GM19193 (cell line): ENCODE measurements at regions not wholly inside any gene's neighbourhood (a gene's known extent, or its start where the extent isn't known, plus 50 kb on each side); places are given as distances from the start of the nearest gene placed in this dataset.

Experiments used
- POLR2A ChIP-seq: IDR thresholded peaks from 4 replicates; pipeline ENCODE4 v1.6.1; 2011; ENCODE audit not compliant: insufficient read depth, insufficient read length; ENCODE audit errors: extremely low read depth

DNA sequence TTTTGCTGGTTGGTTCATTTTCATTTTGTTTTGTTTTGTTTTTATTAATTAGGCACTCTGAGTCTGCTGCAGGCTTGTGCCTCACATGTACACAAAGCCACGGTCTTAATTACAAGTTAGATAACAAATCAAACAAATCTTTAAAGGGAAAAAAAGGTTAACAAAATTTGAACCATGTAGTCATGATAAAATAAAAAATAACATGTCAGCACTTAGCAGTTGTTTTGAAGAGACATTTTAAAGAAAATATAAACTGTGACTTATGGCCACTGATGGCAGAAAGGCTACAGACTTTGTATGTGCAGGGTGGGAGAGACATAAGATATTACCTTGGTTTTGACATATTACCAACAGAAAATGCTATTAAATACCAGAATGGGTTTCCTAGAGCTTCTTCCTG is 1035.4 kb downstream of the TUSC7 start:
- no peak for TF ChIP-seq POLR2A

DNA sequence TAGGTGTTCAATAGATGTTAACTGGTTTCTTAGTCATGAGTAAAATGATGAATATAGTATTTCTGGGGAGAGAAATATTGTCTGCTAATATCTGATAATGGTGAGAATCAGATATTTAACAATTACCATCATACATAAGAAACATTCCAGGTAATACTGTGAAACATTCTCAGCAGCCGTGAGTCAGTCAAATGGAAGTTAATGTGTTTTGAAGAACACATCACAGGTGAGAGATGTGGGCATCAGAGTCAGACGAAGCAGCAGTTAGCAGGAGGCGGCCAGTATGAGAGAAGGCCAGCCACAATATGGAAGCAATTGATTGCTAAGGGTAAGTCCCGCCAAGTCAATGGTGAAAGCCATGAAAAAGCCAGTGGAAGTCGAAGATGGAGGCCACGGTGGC is 1035.9 kb downstream of the TUSC7 start:
- no peak for TF ChIP-seq POLR2A

DNA sequence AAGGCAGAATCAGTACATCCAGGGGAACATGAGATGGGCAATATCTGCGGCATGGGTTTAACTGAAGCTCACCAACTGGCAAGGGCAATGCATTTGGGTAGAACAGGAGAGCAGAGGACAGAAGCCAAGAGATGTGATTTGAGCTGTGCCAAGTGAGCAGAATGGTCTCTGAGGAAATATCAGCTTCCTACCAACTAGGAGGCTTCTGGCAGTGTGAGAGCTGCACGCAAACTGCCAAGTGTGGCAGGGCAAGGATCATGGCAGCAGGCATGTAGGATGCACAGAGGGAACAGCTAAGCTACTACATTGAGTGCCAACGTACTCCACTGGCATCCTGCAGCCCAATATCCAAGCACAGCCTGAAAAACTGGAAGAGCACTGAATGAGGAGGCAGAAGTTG is 1036.5 kb downstream of the TUSC7 start:
- no peak for TF ChIP-seq POLR2A

DNA sequence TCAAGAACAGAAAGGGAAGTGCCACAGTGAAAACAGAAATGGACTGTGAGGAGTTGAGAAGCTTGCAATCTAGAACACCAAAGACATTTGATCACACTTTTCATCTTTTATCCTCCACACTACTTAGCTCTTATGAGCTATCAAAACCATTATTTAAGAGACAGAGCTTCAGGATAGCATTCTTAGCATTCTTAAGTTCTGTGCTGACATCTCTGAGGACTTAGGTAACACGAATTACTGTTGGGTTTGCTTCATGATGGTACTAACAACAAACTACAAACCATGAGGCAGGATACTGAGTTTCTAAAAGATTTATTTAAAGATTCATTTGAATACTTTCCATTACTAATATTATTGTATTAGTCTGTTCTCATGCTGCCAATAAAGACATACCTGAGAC is 1038.6 kb downstream of the TUSC7 start:
- TF ChIP-seq POLR2A = no peak

DNA sequence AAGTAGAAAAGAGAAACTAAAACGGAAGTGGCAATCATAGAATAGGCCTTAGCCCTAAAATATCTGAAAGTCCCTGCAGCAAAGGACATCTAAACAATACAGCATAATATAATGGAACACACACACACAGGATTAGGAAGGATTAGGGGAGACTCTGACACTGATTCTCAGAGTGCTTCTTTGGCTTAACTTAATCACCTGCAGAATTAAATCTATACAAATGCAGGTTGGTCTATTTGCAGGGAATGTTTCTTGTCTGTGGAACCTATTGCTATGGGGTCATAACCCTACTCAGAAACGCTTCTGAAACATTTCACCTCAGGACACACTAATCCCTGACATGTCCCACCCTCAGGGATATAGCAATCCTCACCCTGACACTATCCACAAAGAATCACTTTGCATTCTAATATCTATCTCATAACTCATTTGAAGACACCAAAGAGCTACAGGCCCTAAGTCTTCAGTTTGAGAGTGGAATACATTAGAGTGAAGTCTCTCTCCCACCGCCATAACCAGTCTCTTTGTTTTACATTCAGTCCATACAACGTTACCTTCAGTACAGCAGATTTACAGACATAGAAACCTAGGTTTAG is 1041.2 kb downstream of the TUSC7 start:
- no peak for TF ChIP-seq POLR2A

DNA sequence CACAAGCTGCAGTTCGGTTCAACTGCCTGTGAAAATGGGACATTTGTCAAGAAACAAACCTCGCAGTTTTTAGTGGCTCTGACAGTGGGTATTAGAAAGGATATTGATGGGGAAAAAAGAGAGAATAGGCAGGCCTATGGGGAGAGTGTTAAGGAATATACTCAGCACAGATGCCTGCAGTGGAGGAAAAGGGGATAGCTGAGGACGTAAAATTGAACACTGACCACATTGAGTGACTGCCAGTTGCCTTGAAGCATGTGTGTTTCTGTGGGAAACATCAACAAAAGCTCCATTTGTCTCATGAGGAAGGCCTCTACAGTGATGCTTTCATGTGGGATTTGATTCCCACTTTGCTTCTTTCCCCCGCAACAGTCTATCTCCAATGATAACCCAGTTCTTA is 1042.1 kb downstream of the TUSC7 start:
- TF ChIP-seq POLR2A = no peak

DNA sequence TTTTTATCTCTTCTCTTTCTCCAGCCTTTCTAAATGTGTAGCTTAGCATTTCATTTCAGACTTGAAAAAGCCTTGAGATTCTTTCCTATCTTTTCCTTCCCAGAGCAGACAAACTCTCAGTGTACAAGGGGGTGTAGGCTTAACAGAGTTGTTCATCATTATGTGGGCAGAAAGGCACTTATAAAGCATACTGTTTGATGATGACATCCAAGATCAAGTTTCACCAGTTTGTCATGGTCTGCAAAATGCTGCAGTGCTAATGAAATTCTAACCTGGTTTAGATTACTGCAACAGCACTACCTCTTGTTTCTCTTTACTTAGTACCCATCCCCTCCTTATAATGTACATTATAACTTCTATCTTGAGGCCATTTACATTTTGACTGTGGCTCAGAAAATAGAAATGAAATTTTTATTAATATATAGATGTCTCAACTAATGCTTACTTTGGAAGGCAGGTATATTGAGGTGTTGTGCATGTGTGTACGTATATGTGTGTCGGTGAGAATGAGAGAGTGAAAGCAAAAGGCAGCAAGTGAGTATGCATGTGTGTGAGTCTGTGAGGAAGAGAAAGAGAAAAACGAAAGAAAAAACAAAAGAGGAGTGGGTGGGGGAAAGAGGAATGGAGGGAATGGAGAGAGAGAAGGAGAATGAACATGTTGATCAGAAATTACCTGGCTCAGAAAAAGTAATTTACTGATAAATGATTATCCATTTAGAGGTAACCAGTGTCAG is 1043.6 kb downstream of the TUSC7 start:
- no peak for TF ChIP-seq POLR2A

DNA sequence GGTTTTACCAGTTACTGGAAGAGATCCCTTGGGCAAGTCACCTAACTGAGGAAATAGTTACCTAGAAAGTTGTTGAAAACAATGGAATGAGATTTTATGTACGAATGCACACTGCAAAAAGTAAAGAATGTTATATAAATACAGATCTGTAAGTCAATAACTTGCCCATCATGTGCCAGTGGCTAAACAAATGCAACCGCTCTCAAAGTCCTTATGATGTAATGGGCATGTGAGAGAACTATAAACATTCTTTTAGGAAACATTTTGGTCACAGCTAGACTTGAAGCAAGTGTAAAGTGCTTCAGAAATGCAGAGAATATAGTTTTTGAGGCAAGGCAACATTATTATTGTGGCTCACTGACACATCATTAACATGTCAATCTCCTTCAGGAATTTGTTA is 1044.5 kb downstream of the TUSC7 start:
- TF ChIP-seq POLR2A = no peak

DNA sequence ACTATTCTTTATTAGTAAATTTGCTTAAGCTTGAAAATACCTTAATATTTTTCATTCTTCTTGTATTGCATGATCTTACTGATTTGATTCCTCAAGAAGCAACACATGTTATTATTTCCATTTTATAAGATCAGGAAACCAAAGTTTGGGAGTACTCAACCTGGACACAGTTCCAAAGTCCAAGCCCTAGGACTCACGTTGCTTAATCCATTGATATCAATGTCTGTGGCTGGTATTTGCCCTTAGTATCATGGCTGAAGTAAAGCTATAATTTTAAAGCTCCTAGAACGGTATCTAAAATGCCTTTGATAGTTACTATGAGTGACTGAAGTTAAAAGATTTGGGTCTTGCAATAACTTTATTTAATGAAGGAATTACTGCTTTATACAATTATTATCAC is 1045.3 kb downstream of the TUSC7 start:
- no peak for TF ChIP-seq POLR2A

DNA sequence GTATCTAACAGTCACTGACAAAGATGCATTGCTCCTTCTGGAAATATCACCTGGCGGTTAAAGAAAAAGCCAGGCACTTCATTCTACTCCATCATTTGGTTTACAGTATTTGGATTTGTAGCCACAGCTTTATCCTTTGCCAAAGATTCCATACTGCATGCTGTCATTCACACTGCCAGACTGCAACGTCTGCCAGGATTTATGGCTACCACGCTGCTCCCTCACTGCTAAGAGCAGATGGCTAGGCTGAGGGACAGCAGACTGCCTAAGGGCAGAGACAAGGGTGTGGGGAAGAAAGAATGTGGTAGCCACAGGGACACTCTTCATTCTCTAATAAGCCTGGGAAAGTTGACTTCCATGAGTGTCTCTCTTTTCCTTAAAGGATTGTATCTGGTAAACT is 1047.0 kb downstream of the TUSC7 start:
- TF ChIP-seq POLR2A = no peak

DNA sequence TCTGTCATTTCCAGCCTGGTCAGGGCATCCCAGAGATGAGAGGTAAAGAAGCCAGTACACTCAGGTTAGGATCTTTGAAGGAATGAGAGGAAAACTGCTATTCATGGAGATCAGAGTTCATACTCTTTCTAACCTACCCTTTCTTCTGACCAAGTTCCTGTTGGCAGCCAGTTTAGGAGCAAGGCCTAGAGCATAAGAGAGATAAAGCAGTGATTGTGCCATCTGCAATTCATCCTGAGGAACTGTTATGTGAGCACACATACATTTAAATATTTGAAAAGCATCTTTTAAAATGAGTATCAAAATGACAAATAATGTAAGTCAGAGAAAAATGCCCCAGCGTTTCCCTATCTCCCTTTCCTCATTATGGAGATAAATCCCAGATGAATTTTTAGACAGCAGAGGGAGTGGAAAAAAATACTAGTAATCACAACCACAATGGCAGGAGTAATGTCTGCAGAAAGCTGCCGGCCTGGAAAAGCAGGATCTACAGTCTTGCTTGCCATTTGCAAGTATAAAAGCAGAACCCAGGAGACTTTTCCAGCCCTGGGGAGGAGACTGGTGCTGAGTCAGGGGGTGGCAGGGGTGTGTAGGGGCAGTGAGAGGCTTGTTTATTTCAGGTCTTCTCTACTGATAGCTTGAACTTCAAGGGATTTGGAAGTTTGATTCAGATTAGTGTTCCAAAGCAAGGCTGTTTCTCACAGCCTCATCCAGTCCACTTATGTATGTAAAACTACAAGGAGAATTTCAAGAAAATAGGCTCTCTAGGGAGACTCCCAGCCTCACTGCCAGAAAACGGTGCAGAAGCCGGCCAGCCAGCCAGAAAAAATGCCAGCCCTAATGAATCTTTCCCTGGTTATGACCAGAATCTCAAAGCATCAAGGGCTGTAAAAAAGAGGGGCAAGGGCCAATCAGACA is 1052.4 kb downstream of the TUSC7 start:
- no peak for TF ChIP-seq POLR2A

DNA sequence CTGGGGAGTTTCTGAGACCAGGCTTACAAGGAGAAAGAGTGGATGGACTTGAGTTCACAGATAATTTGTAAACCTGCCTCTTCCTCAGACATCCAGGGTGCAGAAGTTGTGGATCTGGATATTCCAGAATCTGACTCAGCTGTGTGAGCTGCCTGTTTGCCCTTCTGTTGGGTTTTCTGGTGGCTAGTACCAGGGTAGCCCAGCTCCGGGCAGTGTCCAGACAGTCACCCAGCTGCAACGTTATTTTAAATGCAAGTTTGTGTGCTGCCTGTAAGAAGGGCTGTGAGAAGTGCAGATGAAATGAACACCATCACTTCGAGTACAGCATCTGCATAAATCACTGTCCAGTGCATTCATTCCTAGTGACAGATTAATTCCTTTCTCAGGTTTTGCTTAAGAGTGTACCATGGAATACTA is 1053.0 kb downstream of the TUSC7 start:
- TF ChIP-seq POLR2A = no peak

DNA sequence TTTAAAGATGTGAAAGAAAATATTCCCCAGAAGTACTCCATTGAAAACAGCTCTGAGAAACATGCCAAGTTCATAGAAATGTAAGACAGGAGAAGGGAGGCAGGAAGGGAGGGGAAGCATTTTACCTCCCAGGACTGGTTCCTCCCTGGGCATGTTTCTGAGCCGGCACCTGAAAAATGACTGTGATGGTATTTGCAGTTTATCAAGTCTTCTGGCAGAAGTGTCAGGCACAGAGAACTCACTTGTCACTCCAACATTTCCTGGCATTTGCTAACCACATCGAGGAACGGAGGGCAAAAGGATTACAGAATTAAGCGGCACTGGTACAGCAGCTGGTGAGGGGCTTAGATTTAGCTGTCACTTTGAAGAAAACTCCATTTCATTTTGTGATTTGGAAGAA is 1054.0 kb downstream of the TUSC7 start:
- TF ChIP-seq POLR2A = no peak

DNA sequence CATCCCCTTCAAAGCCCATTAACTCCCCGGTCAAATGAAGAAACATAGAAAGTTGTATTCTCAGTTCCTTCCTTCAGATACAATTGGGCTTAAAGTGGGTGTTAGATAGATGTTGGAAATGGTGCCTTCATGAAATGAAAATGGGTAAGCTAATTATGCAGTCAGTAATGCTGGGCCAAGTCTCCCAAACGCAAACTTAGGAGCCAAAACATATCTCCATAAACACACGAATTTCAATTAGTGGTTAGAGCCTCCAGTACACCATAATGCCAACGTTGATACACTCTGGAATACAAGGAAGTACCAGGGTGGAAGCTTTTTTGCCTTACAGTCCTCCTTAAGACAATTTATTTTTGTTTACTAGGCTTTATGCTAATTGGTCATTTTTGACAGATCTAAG is 1059.0 kb downstream of the TUSC7 start:
- no peak for TF ChIP-seq POLR2A

DNA sequence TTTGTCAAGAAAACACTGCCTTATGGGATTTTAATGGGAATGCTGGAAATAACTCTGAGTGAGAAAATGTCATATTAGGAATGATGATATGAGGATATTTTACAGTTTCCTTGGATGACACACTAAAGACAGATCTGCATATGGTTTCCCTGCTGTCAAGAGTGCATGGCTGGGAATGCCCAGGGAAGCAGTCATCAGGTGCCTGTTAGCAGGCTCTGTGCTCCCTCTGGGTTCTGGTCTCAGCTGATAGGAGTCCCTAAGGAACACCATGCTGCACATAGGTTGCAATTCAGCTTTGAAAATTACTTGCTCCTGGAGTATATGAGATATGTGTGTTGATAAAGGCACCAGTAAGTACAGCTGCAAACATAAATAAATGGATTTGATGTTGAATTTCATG is 1064.6 kb downstream of the TUSC7 start:
- no peak for TF ChIP-seq POLR2A

DNA sequence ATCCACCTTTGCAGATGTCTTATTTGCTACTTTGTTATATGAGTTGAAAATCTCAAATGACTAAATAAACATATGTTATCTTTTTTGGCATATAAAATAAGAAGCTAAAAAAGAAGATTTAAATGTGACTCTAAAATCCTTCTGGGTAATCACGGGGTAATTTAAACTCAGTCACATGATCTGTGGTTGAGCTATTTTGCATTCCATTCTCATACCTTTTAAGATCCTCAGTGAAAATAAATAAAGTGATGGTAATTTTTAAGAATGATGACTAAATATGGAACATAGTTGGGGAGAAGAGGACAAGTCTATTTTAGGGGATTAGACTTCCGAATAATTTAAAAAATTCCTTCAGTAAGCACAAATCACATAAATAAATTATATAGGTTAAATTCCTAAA is 1076.8 kb downstream of the TUSC7 start:
- no peak for TF ChIP-seq POLR2A
